ENCODE measurements at regions not wholly inside any gene's neighbourhood (a gene's known extent, or its start where the extent isn't known, plus 50 kb on each side); places are given as distances from the start of the nearest gene placed in this dataset.
"Not testable (repeated sequence)": the region's sequence is repeated elsewhere in the genome, so short reads cannot be mapped to it uniquely, and the experiment has no call there.

DNA sequence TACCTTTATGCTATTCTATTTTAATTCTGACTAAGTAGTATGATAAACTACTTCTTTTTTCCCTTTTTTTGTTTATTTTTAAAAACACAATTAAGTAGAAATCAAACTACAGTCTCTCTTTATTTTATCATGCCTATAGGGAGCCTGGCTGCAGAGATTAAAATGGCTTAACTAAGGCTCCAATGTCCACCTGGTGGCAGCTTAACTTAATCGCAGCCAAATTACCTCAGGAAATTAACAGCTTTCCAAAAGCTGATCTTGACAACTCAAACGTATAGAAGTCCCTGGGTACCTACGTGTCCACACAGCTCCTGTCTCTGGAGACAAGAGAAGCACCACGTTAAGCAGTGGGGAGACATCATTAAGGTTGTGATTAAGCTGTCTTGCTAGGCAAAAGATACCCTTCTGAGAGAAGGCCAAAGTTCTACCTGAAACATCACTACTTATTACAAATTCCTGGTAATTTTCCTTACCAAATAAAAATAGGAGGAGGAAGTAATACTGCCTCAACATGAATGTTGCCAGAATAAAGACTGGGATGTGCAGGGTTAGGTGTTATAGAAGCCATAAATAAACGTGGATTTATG lies 63.2 kb upstream of the SNX19 start:
- H3K4me3 ChIP-seq (ENCODE audit: low read length in 2 of 2): no peak overlapping the region
- POLR2A ChIA-PET (ENCODE audit: partially characterized antibody): no interaction called here
- no peaks in the 10 kb centered on the region for H3K27me3 ChIP-seq (ENCODE audit: insufficient read depth, low read length)
- intact Hi-C loops (cut with micrococcal nuclease): no loop called here
- no peaks in the 10 kb centered on the region for H3K9me3 ChIP-seq (ENCODE audit: control insufficient read depth in 1 of 2, low read length in 2 of 2)
- H3K4me3 Mint-ChIP-seq: no peak overlapping the region
- CTCF ChIA-PET (ENCODE audit: partially characterized antibody): no interaction called here
- DNase-seq: no peak
- no peaks in the 10 kb centered on the region for H3K4me1 ChIP-seq (ENCODE audit: insufficient read depth, low read length)
- H3K36me3 Mint-ChIP-seq: no peaks in the 10 kb centered on the region
- peaks cover 0 to 29% (median 24%) of the 10 kb centered on the region in 8 donors for H3K9me3 Mint-ChIP-seq
- H3K27me3 Mint-ChIP-seq: peaks cover 10 to 16% of the 10 kb centered on the region in 2 donors
- no peak overlapping the region for H3K27ac ChIP-seq (ENCODE audit: low read depth, low read length)
- H3K4me1 Mint-ChIP-seq: no peaks in the 10 kb centered on the region
- no peaks in the 10 kb centered on the region for H3K36me3 ChIP-seq (ENCODE audit: insufficient read depth, low read length)
- H3K27ac Mint-ChIP-seq: no peak overlapping the region

DNA sequence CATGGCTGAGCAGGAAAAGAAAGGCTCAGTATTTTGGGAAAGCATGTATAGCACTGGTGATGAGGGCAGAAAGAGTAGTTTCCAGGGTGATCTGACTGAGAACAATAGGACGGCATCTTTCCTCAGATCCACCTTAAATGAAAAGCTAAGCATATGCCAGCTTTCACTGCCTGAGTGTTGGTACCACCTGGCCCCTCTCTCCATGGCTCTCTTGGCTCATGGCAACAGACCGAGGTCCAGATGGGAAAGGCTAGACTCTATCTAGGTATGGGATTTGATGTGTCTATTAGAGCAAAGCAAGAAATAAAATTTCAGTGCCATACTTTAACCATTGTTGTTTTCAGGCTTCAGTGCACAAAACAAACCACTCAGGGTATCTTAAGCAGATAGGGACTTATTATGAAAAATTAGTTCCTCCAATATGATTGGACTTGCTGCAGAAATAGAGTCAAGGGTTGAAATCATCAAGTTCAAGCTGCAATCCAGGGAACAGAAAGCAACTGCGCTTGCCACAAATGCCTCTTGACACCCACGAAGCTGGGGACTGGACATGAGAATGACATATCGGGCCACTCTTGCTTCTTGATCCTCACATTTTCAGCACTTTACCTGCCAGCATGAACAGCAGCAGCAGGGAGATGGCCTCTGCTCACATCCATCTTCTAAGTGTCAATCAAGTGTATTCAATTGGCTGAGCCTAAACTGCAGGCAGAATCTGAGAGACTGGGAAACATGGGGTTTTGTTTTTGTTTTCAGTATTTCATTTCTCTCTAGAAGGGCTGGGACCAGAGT lies 64.0 kb upstream of the SNX19 start:
- Mint-ChIP-seq H3K4me1 (no peaks in the 10 kb centered on the region), H3K27me3 (peaks cover 10 to 15% of the 10 kb centered on the region in 2 donors)

DNA sequence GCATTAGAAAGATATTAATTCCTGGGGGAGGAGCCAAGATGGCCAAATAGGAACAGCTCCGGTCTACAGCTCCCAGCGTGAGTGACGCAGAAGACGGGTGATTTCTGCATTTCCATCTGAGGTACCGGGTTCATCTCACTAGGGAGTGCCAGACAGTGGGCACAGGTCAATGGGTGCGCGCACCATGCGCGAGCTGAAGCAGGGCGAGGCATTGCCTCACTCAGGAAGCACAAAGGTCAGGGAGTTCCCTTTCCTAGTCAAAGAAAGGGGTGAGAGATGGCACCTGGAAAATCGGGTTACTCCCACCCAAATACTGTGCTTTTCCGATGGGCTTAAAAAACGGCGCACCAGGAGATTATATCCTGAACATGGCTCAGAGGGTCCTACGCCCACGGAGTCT lies 68.0 kb upstream of the SNX19 start:
- CTCF ChIA-PET (ENCODE audit: partially characterized antibody); H3K27ac ChIP-seq (ENCODE audit: low read depth, low read length); POLR2A ChIA-PET (ENCODE audit: partially characterized antibody); intact Hi-C loops (cut with micrococcal nuclease); H3K36me3 ChIP-seq (ENCODE audit: insufficient read depth, low read length); DNase-seq; H3K4me1 ChIP-seq (ENCODE audit: insufficient read depth, low read length); H3K4me1 Mint-ChIP-seq; H3K27ac Mint-ChIP-seq; H3K9me3 ChIP-seq (ENCODE audit: control insufficient read depth in 1 of 2, low read length in 2 of 2); H3K4me3 Mint-ChIP-seq; H3K4me3 ChIP-seq (ENCODE audit: low read length in 2 of 2); H3K36me3 Mint-ChIP-seq; H3K27me3 ChIP-seq (ENCODE audit: insufficient read depth, low read length); H3K27me3 Mint-ChIP-seq: not testable (repeated sequence)
- H3K9me3 Mint-ChIP-seq: peaks cover 0 to 10% (median 4%) of the 10 kb centered on the region in 8 donors

More for the DNA sequence above, 64.0 kb upstream of the SNX19 start:
- H3K27ac Mint-ChIP-seq: no peak overlapping the region
- CTCF ChIA-PET (ENCODE audit: partially characterized antibody): no interaction called here
- intact Hi-C loops (cut with micrococcal nuclease): no loop called here
- Histone ChIP-seq H3K27ac (ENCODE audit: low read depth, low read length) (no peak overlapping the region), H3K9me3 (ENCODE audit: control insufficient read depth in 1 of 2, low read length in 2 of 2) (no peaks in the 10 kb centered on the region), H3K4me3 (ENCODE audit: low read length in 2 of 2) (no peak overlapping the region), H3K27me3 (ENCODE audit: insufficient read depth, low read length) (no peaks in the 10 kb centered on the region), H3K4me1 (ENCODE audit: insufficient read depth, low read length) (no peaks in the 10 kb centered on the region), H3K36me3 (ENCODE audit: insufficient read depth, low read length) (no peaks in the 10 kb centered on the region)
- POLR2A ChIA-PET (ENCODE audit: partially characterized antibody): no interaction called here
- peaks cover 0 to 29% (median 24%) of the 10 kb centered on the region in 8 donors for H3K9me3 Mint-ChIP-seq
- DNase-seq: no peak
- no peaks in the 10 kb centered on the region for H3K36me3 Mint-ChIP-seq
- no peak overlapping the region for H3K4me3 Mint-ChIP-seq

DNA sequence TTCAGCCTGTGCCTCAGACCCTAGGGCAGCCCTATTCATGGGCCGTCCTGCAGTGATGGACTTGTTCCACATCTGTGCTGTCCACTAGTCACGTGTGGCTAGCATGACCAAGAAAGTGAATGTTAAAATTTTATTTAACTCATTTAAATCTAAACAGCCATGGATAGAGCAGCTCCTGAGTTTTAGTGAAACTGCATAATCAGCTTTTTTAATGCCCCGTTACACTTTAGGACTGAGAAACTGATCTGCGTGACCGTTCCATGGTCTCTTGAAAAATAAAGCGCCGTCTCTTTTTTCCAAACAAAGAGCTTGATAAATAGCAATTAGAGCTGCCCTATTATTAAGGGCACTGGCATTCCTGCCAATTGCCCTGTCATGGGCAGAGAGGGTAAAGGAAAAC lies 76.5 kb upstream of the SNX19 start:
- POLR2A ChIA-PET (ENCODE audit: partially characterized antibody): no interaction called here
- intact Hi-C loops (cut with micrococcal nuclease): no loop called here
- CTCF ChIA-PET (ENCODE audit: partially characterized antibody): interaction anchor here (0.9 kb wide), 1 partner anchor 130 kb away, joined by 3 read pairs; no protein-coding TSS in a partner anchor

DNA sequence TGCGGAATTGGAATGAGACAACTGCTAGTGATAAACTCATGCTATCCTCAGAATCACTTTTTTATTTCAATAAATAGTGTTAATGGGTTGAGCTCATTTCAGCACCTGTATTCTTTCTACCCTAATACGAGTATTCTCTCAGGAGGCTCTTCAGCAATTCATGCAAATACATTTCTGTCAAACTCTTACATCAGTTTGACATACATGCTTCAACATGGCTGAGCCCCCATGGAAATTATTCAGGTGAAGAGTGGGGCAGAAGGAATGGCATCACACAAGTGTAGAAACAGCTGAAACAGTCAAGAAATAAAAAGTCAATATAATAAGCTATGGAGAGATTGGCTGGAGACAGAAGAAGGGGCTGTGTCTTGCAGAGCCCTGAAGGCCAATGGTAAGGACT lies 77.8 kb upstream of the SNX19 start:
- DNase-seq: no peak
- no peaks in the 10 kb centered on the region for H3K4me1 ChIP-seq (ENCODE audit: insufficient read depth, low read length)
- intact Hi-C loops (cut with micrococcal nuclease): no loop called here
- no peak overlapping the region for H3K27ac ChIP-seq (ENCODE audit: low read depth, low read length)
- peaks cover 0 to 2% (median 0%) of the 10 kb centered on the region in 4 donors for H3K4me1 Mint-ChIP-seq
- H3K27me3 Mint-ChIP-seq: peaks cover 0 to 2% of the 10 kb centered on the region in 2 donors
- no peaks in the 10 kb centered on the region for H3K36me3 Mint-ChIP-seq
- ChIA-PET POLR2A (ENCODE audit: partially characterized antibody) (no interaction called here), CTCF (ENCODE audit: partially characterized antibody) (interaction anchor here (0.9 kb wide), 1 partner anchor 17 kb away, joined by 3 read pairs; no protein-coding TSS in a partner anchor)
- peaks cover 0 to 7% (median 1%) of the 10 kb centered on the region in 8 donors for H3K9me3 Mint-ChIP-seq
- H3K27ac Mint-ChIP-seq: no peak overlapping the region
- no peaks in the 10 kb centered on the region for H3K9me3 ChIP-seq (ENCODE audit: control insufficient read depth in 1 of 2, low read length in 2 of 2)
- H3K36me3 ChIP-seq (ENCODE audit: insufficient read depth, low read length): no peaks in the 10 kb centered on the region
- no peak overlapping the region for H3K4me3 ChIP-seq (ENCODE audit: low read length in 2 of 2)
- H3K4me3 Mint-ChIP-seq: no peak overlapping the region
- H3K27me3 ChIP-seq (ENCODE audit: insufficient read depth, low read length): no peaks in the 10 kb centered on the region

More for the DNA sequence above, 76.5 kb upstream of the SNX19 start:
- Histone ChIP-seq H3K27ac (ENCODE audit: low read depth, low read length) (no peak overlapping the region), H3K27me3 (ENCODE audit: insufficient read depth, low read length) (no peaks in the 10 kb centered on the region), H3K4me3 (ENCODE audit: low read length in 2 of 2) (no peak overlapping the region), H3K9me3 (ENCODE audit: control insufficient read depth in 1 of 2, low read length in 2 of 2) (no peaks in the 10 kb centered on the region), H3K36me3 (ENCODE audit: insufficient read depth, low read length) (no peaks in the 10 kb centered on the region), H3K4me1 (ENCODE audit: insufficient read depth, low read length) (no peaks in the 10 kb centered on the region)
- Mint-ChIP-seq H3K36me3 (no peaks in the 10 kb centered on the region), H3K27ac (no peak overlapping the region), H3K4me3 (no peak overlapping the region), H3K9me3 (peaks cover 0 to 7% (median 1%) of the 10 kb centered on the region in 8 donors), H3K4me1 (peaks cover 0 to 2% (median 0%) of the 10 kb centered on the region in 4 donors), H3K27me3 (peaks cover 0 to 2% of the 10 kb centered on the region in 2 donors)
- DNase-seq: no peak

DNA sequence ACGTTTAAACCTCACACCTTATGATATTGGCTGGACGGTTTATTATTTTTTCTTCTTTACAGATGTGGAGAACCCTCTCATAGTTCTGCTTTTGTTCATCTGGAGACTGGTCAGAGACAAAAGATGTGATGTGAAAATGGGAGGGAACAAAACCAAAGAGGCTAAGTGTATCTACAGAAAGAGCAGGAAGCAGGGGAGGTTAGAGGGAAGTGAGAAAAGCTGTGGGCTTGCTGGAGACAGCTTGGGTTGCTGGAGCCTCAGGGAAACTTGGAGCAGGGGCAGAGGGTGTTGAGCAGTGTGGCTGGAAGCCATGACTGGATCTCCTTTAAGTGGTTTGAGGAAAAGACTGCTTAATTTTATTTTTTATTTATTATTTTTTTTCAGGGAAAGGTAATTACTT lies 79.0 kb upstream of the SNX19 start:
- Histone ChIP-seq H3K27me3 (ENCODE audit: insufficient read depth, low read length) (no peaks in the 10 kb centered on the region), H3K4me3 (ENCODE audit: low read length in 2 of 2) (no peak overlapping the region), H3K27ac (ENCODE audit: low read depth, low read length) (no peak overlapping the region), H3K36me3 (ENCODE audit: insufficient read depth, low read length) (no peaks in the 10 kb centered on the region), H3K4me1 (ENCODE audit: insufficient read depth, low read length) (no peaks in the 10 kb centered on the region), H3K9me3 (ENCODE audit: control insufficient read depth in 1 of 2, low read length in 2 of 2) (no peaks in the 10 kb centered on the region)
- peaks cover 0 to 2% (median 0%) of the 10 kb centered on the region in 4 donors for H3K4me1 Mint-ChIP-seq
- H3K36me3 Mint-ChIP-seq: no peaks in the 10 kb centered on the region
- no peak for DNase-seq
- POLR2A ChIA-PET (ENCODE audit: partially characterized antibody): no interaction called here
- intact Hi-C loops (cut with micrococcal nuclease): no loop called here
- CTCF ChIA-PET (ENCODE audit: partially characterized antibody): no interaction called here
- H3K9me3 Mint-ChIP-seq: peaks cover 0 to 4% (median 0%) of the 10 kb centered on the region in 8 donors
- H3K27ac Mint-ChIP-seq: no peak overlapping the region
- no peak overlapping the region for H3K4me3 Mint-ChIP-seq
- H3K27me3 Mint-ChIP-seq: peaks cover 0 to 2% of the 10 kb centered on the region in 2 donors

DNA sequence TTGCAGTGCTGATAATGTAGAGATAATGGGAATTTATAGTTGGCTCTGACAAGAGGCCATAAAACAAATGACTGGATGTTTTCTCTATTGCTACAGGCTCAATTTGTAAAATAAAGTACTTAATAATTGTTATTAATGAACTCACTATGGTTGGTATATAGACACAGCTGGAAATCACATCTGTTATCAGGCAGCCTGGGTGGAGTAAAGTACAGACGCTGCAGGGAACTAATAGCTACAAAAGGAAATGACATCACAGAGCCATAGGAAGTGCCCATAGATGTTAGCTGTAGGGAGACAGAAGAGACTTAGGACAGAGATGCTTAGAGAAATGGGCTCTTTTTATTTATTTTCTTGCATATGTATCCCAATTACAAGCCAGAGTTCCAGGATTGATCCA lies 81.0 kb upstream of the SNX19 start:
- no peak overlapping the region for H3K27ac Mint-ChIP-seq

More for the DNA sequence above, 81.0 kb upstream of the SNX19 start:
- Histone ChIP-seq H3K27ac (ENCODE audit: low read depth, low read length) (no peak overlapping the region), H3K4me3 (ENCODE audit: low read length in 2 of 2) (no peak overlapping the region), H3K9me3 (ENCODE audit: control insufficient read depth in 1 of 2, low read length in 2 of 2) (no peaks in the 10 kb centered on the region), H3K36me3 (ENCODE audit: insufficient read depth, low read length) (no peaks in the 10 kb centered on the region), H3K27me3 (ENCODE audit: insufficient read depth, low read length) (no peaks in the 10 kb centered on the region), H3K4me1 (ENCODE audit: insufficient read depth, low read length) (no peaks in the 10 kb centered on the region)
- intact Hi-C loops (cut with micrococcal nuclease): no loop called here
- DNase-seq: no peak
- ChIA-PET POLR2A (ENCODE audit: partially characterized antibody) (no interaction called here), CTCF (ENCODE audit: partially characterized antibody) (no interaction called here)
- no peaks in the 10 kb centered on the region for H3K4me1 Mint-ChIP-seq
- H3K9me3 Mint-ChIP-seq: no peaks in the 10 kb centered on the region
- H3K4me3 Mint-ChIP-seq: no peak overlapping the region
- H3K27me3 Mint-ChIP-seq: peaks cover 1 to 2% of the 10 kb centered on the region in 2 donors
- H3K36me3 Mint-ChIP-seq: no peaks in the 10 kb centered on the region
